GM19467 (cell line): ENCODE measurements at regions not wholly inside any gene's neighbourhood (a gene's known extent, or its start where the extent isn't known, plus 50 kb on each side); places are given as distances from the start of the nearest gene placed in this dataset.

Source experiments
- ATAC-seq: cut with Tn5 transposase; IDR thresholded peaks from one replicate; pipeline ENCODE4 v1.9.1; 2021; ENCODE audit warnings: mild to moderate bottlenecking, moderate library complexity; ENCODE audit not compliant: unreplicated experiment

DNA sequence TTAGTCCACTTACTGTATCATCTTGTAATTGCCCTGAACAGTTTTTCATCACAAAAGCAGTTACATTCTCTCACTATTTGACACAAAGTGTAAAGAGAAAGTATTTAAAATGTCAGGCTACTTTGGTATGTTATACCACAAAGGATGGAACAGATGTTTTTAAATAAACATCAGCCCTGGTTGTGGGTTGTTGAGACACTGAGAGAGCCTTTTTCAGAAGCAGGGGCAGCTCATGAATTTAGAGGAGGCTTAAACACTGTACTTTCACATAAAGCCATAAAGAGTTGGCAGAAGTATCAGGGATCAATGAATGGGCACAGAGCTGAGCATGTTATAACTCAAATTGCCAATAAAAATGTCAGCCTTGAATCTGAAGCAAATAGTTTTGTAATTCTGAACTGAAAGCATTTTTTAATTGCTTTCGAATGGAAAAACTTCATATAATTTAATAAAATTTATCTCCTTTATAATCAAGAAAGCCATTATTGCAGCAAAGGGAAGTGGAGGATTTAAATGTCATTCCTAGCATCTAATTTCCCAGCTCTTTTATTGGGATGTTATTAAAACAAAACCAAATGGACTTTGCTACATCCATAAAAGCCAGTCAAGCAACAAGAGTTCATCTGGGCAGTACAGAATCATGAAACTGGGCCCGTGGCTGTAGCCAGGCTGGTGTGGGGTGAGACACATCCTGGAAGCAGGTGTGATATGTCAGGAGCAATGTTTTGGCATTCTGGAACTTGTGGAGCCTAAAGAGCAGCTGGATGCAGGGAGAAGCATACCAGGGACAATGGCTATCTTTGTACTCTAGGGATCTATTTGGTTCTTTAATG, 95.1 kb upstream of the NT5C1B start:
- ATAC-seq, result no peak

DNA sequence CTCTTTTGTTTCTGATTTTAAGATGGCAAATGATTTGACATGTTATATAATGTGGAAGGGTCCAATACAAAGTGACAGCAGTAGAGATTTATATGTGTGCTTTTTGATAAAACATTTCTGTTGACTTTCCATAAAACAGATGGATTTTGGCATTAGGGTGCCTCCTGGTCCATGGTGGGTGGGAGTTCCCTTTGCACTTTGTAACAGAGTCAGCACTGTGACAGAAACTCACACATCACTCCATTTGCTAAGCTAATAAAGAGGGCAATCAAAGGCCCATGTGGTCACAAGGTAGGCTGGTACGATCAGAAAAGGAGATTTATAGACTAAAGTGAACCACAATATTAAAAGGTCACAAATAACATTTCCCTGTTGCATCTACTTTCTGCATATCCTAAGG, 93.3 kb upstream of the NT5C1B start:
- no peak for ATAC-seq

DNA sequence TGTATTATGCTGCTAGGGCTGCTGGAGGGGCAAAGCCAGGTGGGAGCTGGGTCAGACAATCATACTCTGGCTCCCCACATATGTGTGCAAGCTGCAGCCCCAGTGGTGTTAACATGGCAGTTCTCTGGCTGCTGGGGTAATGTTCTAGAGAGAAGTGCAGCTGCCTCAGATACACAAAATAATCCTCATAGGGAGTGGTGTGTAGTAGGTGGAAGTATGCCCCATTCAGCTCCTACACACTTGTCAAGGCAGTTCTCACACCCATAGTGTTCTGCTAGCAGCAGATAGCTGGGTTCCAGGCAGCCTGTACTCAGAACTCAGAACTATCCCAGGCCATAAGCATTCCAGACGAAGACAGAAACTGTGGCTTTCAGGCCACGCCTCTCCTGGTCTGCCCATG, 87.9 kb upstream of the NT5C1B start:
- no peak for ATAC-seq

DNA sequence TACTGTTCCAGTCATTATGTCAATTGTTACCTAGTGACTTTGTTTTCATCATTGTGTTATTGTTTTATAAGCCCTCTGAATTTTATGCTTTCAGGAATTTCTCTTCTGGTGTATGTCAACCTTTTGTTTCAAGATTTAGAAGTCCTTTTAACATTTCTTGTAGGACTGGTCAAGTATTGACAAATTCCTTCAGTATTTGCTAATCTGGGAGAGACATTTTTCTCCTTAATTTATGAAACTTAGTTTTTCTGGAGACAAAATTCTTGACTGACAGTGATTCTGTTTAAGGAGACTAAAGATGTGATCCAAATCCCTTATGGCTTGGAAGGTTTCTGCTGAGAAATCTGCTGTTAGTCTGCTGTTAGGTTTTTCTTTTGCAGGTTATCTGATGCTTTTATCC, 84.9 kb upstream of the NT5C1B start:
- ATAC-seq, result no peak

DNA sequence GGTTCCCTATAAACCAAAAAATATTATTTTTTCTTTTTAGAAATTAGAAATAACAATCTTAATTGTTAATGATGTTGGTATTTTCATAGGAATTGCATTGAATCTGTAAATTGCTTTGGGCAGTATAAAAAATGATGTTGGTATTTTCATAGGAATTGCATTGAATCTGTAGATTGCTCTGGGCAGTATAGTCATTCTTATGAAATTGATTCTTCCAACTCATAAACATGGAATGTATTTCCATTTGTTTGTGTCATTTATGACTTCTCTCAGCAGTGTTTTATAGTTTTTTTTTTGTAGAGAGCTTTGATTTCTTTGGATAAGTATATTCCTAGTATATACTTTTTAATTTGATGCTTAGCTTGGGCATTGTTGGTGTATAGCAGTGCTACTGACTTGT, 82.0 kb upstream of the NT5C1B start:
- ATAC-seq, result no peak

- ATAC-seq, result no peak
Measured at GRCh38 chr2:18668221-18668620, 78.9 kb upstream of the NT5C1B start.

DNA sequence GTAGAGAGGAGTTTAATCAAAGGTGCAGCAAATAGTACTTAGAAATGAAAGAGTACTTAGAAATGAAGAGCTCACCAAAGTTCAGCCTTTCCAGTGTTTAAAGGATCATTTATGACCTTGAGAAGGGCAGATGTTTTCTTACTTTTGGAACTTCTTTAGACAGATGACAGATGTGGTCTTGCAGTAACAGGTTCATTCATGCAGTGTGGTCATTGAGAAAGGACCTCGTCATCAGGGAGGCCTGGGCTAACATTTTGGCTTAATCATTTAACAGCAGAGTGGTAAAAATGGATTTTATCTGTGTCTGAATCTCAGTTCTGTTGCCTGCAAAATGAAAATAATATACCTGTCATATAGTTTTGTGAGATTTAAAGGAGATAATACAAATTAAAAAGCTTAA, 75.1 kb upstream of the NT5C1B start:
- no peak for ATAC-seq

- no peak for ATAC-seq
Measured at GRCh38 chr2:18663861-18664260, 74.5 kb upstream of the NT5C1B start.

DNA sequence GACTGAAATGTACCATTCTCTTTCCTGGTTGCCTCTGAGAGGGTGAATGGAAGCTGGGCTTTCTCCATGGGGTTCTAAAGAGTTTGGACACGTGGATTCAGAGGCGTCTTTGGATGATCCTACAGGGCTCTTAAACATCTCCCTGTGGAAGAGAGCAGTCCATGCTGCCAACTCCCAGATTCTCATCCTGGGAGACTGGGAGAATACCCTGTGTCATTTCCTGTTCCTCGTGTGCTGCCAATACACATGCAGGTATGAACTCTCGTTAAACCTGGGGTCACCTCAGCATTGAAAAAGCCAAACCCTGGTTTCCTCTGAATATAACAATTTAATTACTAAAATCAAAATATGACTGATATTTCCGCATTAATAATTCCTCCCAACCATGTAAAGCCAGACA, 73.3 kb upstream of the NT5C1B start:
- ATAC-seq, result no peak

DNA sequence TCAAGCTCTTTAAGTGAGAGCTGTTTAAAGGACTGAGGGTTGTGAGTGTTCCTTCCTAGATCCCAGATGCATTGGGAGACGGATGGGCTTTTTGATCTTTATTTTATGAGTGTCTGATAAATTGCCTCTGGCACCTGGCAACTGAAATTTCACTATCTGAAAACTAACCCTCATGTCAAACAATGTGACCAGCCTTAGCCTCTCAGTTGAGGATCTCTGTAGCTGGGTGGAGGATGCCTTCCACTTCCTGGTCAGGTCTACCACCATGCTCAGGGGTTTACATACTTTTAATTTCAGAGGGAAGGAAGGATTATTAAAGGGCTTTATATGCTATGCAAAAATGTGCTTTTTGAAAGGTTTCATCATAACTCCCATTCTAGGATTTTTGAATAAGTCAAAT, 70.5 kb upstream of the NT5C1B start:
- no peak for ATAC-seq

- ATAC-seq, result no peak
Measured at GRCh38 chr2:18656048-18656447, 66.7 kb upstream of the NT5C1B start.

DNA sequence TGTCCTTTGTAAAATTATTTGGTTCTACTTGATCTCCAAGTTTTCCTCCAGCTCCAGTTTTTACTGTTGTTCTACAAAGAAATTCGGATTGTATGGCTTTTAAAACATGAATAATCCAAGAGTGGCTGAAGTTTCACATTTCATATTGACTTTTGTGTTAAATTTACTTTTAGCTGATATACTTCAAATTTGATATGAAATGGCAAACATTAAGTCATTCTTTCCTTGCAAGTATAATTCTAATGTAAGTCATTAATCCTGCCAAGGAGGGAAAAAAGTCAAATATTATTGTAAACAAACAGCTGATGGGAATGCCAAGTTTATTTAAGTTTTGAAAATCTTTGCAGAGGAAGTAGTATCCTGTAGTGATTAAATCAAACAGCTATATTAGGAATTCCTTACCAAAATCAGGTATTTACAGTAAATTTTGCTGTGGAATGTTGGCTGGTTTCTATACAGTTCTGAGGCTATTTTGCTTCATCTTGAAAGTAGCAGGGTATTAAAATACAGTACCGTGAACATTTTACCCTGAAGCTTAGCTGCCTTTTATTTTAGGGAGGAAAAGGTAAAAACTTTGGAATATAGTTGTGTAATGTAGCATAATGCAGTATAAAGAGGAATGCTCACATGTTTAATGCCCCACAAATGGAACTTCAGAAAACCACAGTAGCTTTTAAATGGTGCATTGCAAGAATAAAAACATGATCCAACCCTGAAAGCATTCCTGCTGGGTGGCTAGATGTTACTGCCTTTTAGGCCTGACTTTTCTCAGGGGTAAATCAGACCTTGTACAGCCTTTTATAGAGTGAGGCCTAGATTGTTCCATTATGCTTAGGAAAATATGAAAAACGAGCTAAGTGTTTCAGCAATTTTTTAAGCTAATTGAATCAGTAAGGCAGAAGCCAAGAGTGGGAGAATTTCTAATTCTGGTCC, 62.7 kb upstream of the NT5C1B start:
- no peak for ATAC-seq

DNA sequence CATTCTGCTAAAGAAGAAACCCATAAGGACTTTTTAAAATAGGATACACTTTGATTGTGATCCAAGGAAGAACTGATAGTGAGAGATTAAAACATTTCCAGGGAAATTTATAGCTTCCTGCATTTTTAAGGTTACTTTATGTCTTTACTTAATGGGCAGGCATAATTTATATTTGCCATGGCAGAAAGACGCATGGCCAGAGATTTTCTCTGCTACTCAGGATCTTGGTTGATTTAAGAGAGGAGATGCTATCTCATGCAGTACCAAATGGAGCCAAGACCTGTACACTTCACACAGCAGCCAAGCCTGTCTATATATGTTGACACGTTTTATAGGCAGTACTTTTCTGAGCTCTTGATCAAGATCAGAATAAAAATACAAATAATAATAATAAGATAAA, 60.9 kb upstream of the NT5C1B start:
- no peak for ATAC-seq

DNA sequence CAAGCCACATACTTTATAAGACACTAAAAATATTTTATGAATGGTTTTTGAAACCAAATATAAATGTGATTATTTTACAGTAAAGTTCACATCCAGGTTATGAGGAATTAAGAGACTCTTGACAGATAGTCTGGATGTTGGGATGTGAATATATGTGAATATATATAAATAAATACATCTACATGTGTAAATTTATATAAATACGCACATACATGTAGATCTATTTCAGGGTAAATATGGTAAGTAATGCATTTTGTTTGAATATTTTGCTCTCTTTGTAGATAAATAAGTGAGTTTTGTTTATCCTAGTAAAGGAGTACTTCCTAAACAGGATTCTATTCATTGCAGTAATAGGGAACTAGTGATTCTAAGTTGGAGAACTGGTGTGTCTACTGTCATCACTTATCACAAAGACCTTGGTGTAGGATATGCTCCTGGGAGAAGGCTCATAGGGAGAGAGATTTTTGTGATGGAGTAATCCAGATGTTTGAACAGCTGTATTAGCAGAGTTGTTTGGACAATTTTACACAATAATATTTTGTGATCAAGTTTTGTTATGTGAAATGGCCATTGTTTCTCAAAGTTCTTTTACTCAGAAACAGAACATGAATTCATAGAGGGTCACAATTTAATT, 60.2 kb upstream of the NT5C1B start:
- no peak for ATAC-seq

DNA sequence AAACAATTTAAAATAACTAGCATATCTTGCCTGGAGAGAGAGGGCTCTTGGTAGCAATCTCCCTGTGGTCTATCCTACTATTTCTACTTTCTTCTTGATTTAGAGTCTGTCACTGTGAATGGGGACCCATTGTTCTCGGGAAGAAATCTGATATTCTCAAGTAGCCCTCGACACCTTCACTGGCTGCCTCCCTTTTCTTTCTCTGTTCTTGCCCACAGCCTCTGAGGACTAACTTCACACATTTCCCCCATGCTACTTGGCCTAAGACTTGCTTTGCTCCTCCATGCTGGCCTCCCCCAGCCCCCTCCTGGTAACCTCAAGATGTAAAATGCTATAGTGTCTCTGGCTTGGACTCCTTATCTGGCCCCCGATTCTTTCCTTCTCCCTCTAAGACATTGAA, 58.8 kb upstream of the NT5C1B start:
- ATAC-seq, result no peak

GRCh38 chr2:18647731-18648130, 58.4 kb upstream of the NT5C1B start:
- no peak for ATAC-seq

DNA sequence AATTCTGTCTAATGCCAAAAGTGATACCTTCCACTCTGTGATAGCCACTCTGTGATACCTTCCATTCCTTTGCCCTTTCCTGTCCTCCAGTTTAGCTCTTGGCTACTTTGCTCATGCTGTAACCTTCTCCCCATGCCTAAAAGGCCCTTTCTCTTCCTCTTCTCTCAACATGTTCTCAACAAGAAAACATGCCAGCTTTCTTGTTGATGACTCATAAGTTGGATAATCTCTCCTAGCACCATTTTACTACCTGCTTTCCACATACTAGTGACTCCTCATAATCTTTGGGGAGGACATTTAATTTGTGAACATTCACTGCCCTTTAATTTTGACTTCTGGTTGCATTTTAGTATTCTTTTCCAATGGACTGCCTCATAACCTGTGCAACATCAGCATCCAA, 55.9 kb upstream of the NT5C1B start:
- ATAC-seq, result no peak

DNA sequence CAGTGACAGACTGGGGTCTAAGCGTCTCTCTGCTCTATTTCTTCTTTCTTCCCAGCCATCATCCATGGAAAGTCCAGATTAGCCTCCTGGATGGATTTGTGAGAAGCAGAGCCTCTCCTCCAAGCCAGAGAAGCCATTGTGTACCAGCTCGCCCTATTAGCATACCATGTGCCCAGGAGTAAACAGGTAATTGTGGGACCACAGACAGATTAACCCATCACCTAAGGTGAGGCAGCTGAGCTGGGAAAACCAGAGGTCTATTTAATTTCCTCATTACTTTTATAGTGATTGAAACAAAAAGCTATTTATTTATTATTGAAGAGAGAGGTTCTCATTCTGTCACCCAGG, 54.7 kb upstream of the NT5C1B start:
- no peak for ATAC-seq

- no peak for ATAC-seq
Measured at GRCh38 chr2:18643326-18644114, 54.2 kb upstream of the NT5C1B start.

- no peak for ATAC-seq
Measured at GRCh38 chr2:18641823-18642222, 52.5 kb upstream of the NT5C1B start.
